Caco-2 (cell line): ENCODE measurements at regions not wholly inside any gene's neighbourhood (a gene's known extent, or its start where the extent isn't known, plus 50 kb on each side); places are given as distances from the start of the nearest gene placed in this dataset.

Source experiments
- BruUV-seq: library from RNA; stranded (reverse); fragments of 400-500 nt; replicated peaks from 2 replicates; lab custom pipeline; 2021; lab: Mats Ljungman, UMichigan
- CTCF ChIA-PET: fragments of 300-600 bp; sonication (Branson Sonifier 250); formaldehyde crosslinking; loops from one replicate; lab custom pipeline; 2022; ENCODE audit warnings: antibody characterized with exemption; lab: Charles Lee
- POLR2A ChIA-PET: fragments of 300-600 bp; sonication (Branson Sonifier 250); formaldehyde crosslinking; loops from one replicate; lab custom pipeline; 2022; ENCODE audit warnings: antibody characterized with exemption; lab: Charles Lee
- DNase-seq, 2 experiments: peaks; one replicate each; pipeline versions ENCODE4 v3.0.0 to v3.0.0-alpha.2; 2020 to 2022
- H3K27me3 ChIP-seq: replicated peaks from 2 replicates; pipeline ENCODE4 v1.6.0; 2011; ENCODE audit warnings: low read length; ENCODE audit not compliant: control insufficient read depth, insufficient read depth
- H3K36me3 ChIP-seq: 2 replicates; pipeline ENCODE4 v1.5.1; 2011; ENCODE audit warnings: low read length; ENCODE audit not compliant: control insufficient read depth, insufficient read depth
- H3K4me1 ChIP-seq: fragments of 250-450 bp; sonication (Bioruptor Pico); 2 replicates; pipeline ENCODE4 v1.5.1; 2020; ENCODE audit warnings: mild to moderate bottlenecking
- H3K4me3 ChIP-seq: 2 replicates; pipeline ENCODE4 v1.5.1; 2011; ENCODE audit warnings: low read depth, mild to moderate bottlenecking, control low read depth, low read length
- H3K9me3 ChIP-seq: fragments of 250-450 bp; sonication (Bioruptor Pico); 2 replicates; pipeline ENCODE4 v1.5.1; 2020; ENCODE audit warnings: mild to moderate bottlenecking, moderate library complexity
- H3K27ac Mint-ChIP-seq: one replicate; pipeline ENCODE4 v1.8.0; 2022; ENCODE audit warnings: mixed read lengths; ENCODE audit not compliant: unreplicated experiment
- H3K27me3 Mint-ChIP-seq: one replicate; pipeline ENCODE4 v1.8.0; 2022; ENCODE audit warnings: mixed read lengths; ENCODE audit not compliant: insufficient read depth, unreplicated experiment
- H3K36me3 Mint-ChIP-seq: one replicate; pipeline ENCODE4 v1.8.0; 2022; ENCODE audit warnings: mild to moderate bottlenecking, mixed read lengths; ENCODE audit not compliant: insufficient read depth, unreplicated experiment
- H3K4me1 Mint-ChIP-seq: one replicate; pipeline ENCODE4 v1.8.0; 2022; ENCODE audit warnings: low read depth, mixed read lengths; ENCODE audit not compliant: unreplicated experiment
- H3K4me3 Mint-ChIP-seq: one replicate; pipeline ENCODE4 v1.8.0; 2022; ENCODE audit warnings: mild to moderate bottlenecking, moderate library complexity, mixed read lengths; ENCODE audit not compliant: unreplicated experiment
- H3K9me3 Mint-ChIP-seq: one replicate; pipeline ENCODE4 v1.8.0; 2022; ENCODE audit warnings: mixed read lengths; ENCODE audit not compliant: unreplicated experiment
- intact Hi-C: fragments of 100-400 bp; cut with micrococcal nuclease; formaldehyde crosslinking; loops from one replicate; pipeline ENCODE4 v1.10.0; 2022; ENCODE audit not compliant: unreplicated experiment
- TF ChIP-seq, protein P1 (sequence below), 2 experiments: fragments of 200-600 bp in 1 of 2; IDR thresholded peaks; 1 replicate in 1 of 2; 2 replicates in 1 of 2; pipeline versions ENCODE4 v1.5.1 to v1.8.0; 2011 to 2022; ENCODE audit warnings: antibody characterized with exemption in 1 of 2, control low read depth in 1 of 2, inconsistent platforms in 1 of 2, low read depth in 1 of 2, low read length in 1 of 2, mild to moderate bottlenecking in 1 of 2, moderate library complexity in 1 of 2; ENCODE audit not compliant: insufficient read depth in 1 of 2, severe bottlenecking in 1 of 2, unreplicated experiment in 1 of 2

DNA sequence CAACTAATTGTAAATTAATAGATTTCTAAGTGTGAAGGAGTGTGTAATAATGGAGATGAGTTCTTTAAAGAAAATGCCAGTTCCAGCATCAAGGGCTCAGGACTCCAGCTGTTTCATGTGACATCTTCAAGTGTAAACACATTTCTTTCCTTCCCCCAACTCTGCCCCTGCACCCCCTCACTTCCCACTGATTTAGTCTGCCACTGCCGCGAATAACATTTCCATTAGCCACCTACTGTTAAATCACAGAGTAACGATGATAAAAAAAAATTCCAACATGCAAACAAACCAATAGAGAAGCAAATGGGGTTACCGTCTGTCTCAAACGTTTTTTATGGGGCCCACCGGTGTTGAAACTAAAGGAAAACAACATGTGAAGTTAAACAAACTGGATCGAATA, 414.3 kb downstream of the SAMD5 start:
- POLR2A ChIA-PET: no interaction called here
- H3K9me3 Mint-ChIP-seq: peaks cover 7% of the 10 kb centered on the region
- no peak overlapping the region for H3K4me3 Mint-ChIP-seq
- CTCF ChIA-PET: no interaction called here
- Histone ChIP-seq H3K9me3 (peaks cover 5% of the 10 kb centered on the region; the same call in 1 of the 2 replicates), H3K4me3 (no peak overlapping the region), H3K4me1 (no peaks in the 10 kb centered on the region), H3K27me3 (no peaks in the 10 kb centered on the region), H3K36me3 (no peaks in the 10 kb centered on the region)
- H3K4me1 Mint-ChIP-seq: no peaks in the 10 kb centered on the region
- H3K27me3 Mint-ChIP-seq: no peaks in the 10 kb centered on the region
- intact Hi-C loops: no loop called here
- DNase-seq: no peak
- H3K27ac Mint-ChIP-seq: no peak overlapping the region
- no TSS peak for BruUV-seq
- H3K36me3 Mint-ChIP-seq: peaks cover 3% of the 10 kb centered on the region
- TF ChIP-seq, protein P1, sequence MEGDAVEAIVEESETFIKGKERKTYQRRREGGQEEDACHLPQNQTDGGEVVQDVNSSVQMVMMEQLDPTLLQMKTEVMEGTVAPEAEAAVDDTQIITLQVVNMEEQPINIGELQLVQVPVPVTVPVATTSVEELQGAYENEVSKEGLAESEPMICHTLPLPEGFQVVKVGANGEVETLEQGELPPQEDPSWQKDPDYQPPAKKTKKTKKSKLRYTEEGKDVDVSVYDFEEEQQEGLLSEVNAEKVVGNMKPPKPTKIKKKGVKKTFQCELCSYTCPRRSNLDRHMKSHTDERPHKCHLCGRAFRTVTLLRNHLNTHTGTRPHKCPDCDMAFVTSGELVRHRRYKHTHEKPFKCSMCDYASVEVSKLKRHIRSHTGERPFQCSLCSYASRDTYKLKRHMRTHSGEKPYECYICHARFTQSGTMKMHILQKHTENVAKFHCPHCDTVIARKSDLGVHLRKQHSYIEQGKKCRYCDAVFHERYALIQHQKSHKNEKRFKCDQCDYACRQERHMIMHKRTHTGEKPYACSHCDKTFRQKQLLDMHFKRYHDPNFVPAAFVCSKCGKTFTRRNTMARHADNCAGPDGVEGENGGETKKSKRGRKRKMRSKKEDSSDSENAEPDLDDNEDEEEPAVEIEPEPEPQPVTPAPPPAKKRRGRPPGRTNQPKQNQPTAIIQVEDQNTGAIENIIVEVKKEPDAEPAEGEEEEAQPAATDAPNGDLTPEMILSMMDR (IDR thresholded peaks at IDR 0.05; ENCODE audit: insufficient read depth in 1 of 2, low read depth in 1 of 2, low read length in 1 of 2, severe bottlenecking in 1 of 2, unreplicated experiment in 1 of 2): no peak

DNA sequence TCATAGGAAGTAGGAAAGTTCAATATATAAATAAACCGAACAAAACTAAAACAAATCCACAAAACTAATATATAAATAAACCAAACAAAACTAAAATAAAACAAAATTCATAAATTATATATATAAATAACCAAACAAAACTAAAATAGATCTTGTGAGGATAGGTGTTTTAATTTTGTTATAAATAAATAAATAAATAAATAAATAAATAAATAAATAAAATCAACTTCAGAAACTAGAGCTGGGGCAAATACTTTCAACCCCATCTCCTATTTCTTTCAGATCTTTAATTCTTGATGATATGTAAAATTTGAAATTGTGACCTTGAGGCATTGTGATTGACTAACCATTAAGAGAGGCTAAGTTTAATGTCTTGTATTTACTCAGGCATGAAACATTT, 416.1 kb downstream of the SAMD5 start:
- Mint-ChIP-seq H3K4me1 (no peaks in the 10 kb centered on the region), H3K9me3 (peaks cover 10% of the 10 kb centered on the region), H3K27me3 (no peaks in the 10 kb centered on the region), H3K27ac (no peak overlapping the region), H3K36me3 (no peaks in the 10 kb centered on the region), H3K4me3 (no peak overlapping the region)
- H3K4me3 ChIP-seq: no peak overlapping the region
- intact Hi-C loops: no loop called here
- H3K27me3 ChIP-seq: no peaks in the 10 kb centered on the region
- TF ChIP-seq, protein P1 (IDR thresholded peaks at IDR 0.05; ENCODE audit: insufficient read depth in 1 of 2, low read depth in 1 of 2, low read length in 1 of 2, severe bottlenecking in 1 of 2, unreplicated experiment in 1 of 2): no peak
- DNase-seq: no peak
- H3K9me3 ChIP-seq: peaks cover 5% of the 10 kb centered on the region; the same call in 1 of the 2 replicates
- ChIA-PET POLR2A (no interaction called here), CTCF (no interaction called here)
- no peaks in the 10 kb centered on the region for H3K36me3 ChIP-seq
- H3K4me1 ChIP-seq: no peaks in the 10 kb centered on the region
- BruUV-seq: no TSS peak

DNA sequence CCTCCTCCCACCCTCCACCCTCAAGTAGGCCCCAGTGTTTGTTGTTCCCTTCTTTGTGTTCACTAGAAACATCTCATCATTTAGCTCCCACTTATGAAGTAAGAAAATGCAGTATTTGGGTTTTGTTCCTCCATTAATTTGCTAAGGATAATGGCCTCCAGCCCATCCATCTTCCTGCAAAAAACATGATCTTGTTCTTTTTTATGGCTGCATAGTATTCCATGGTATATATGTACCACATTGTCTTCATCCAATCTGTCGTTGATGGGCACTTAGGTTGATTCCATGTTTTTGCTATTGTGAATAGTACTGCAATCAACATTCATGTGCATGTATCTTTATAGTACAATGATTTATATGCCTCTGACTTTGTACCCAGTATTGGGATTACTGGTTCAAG, 416.8 kb upstream of the SASH1 start:
- H3K27ac Mint-ChIP-seq: no peak overlapping the region
- no peaks in the 10 kb centered on the region for H3K36me3 Mint-ChIP-seq
- ChIA-PET CTCF (no interaction called here), POLR2A (no interaction called here)
- no TSS peak for BruUV-seq
- Histone ChIP-seq H3K4me1 (no peaks in the 10 kb centered on the region), H3K4me3 (no peak overlapping the region), H3K27me3 (no peaks in the 10 kb centered on the region), H3K9me3 (peaks cover 5% of the 10 kb centered on the region; the same call in 1 of the 2 replicates), H3K36me3 (no peaks in the 10 kb centered on the region)
- no peak overlapping the region for H3K4me3 Mint-ChIP-seq
- TF ChIP-seq, protein P1 (IDR thresholded peaks at IDR 0.05; ENCODE audit: insufficient read depth in 1 of 2, low read depth in 1 of 2, low read length in 1 of 2, severe bottlenecking in 1 of 2, unreplicated experiment in 1 of 2): no peak
- intact Hi-C loops: no loop called here
- peaks cover 10% of the 10 kb centered on the region for H3K9me3 Mint-ChIP-seq
- H3K4me1 Mint-ChIP-seq: peaks cover 6% of the 10 kb centered on the region
- no peaks in the 10 kb centered on the region for H3K27me3 Mint-ChIP-seq
- DNase-seq: no peak
